ENCODE measurements at regions not wholly inside any gene's neighbourhood (a gene's known extent, or its start where the extent isn't known, plus 50 kb on each side); places are given as distances from the start of the nearest gene placed in this dataset.

- no peak overlapping the region for H2AK5ac ChIP-seq (ENCODE audit: low read depth, low read length)
- TF ChIP-seq CEBPB (IDR thresholded peaks at IDR 0.05; ENCODE audit: low read depth, low read length) (no peak), FOS (IDR thresholded peaks at IDR 0.05; ENCODE audit: low read depth, low read length) (no peak), RCOR1 (IDR thresholded peaks at IDR 0.05; ENCODE audit: insufficient replicate concordance, low read length) (no peak), SMC3 (IDR thresholded peaks at IDR 0.05; ENCODE audit: low read depth, low read length) (no peak), MXI1 (IDR thresholded peaks at IDR 0.05; ENCODE audit: borderline replicate concordance, low read depth, low read length) (no peak), USF2 (IDR thresholded peaks at IDR 0.05; ENCODE audit: low read depth, low read length) (no peak), RFX5 (IDR thresholded peaks at IDR 0.05; ENCODE audit: low read depth, low read length) (no peak), RAD21 (IDR thresholded peaks at IDR 0.05; ENCODE audit: low read length) (no peak), MAZ (IDR thresholded peaks at IDR 0.05; ENCODE audit: borderline replicate concordance, low read depth, low read length) (no peak), BHLHE40 (IDR thresholded peaks at IDR 0.05; ENCODE audit: low read depth, low read length) (no peak), CTCF (conservative IDR thresholded peaks at IDR 0.05; ENCODE audit: low read depth, low read length) (no peak), CHD1 (IDR thresholded peaks at IDR 0.05; ENCODE audit: low read depth, low read length) (no peak)
- no peak overlapping the region for H4K5ac ChIP-seq (ENCODE audit: low read depth, low read length)
- no peak overlapping the region for H3K18ac ChIP-seq (ENCODE audit: low read depth, low read length)
- no peak overlapping the region for H2BK5ac ChIP-seq (ENCODE audit: low read depth, low read length, poor library complexity, severe bottlenecking)
- peaks cover 2% of the 10 kb centered on the region; the same call in 1 of the 2 replicates for H3K9me3 ChIP-seq (ENCODE audit: control insufficient read depth, insufficient read depth, low read length)
- no peak overlapping the region for H3K4me2 ChIP-seq (ENCODE audit: low read depth, low read length)
- WGBS, 2 experiments (ENCODE audit: extremely low coverage in 2 of 2, insufficient read length in 1 of 2) = no CpG with 5 or more reads among the region's 4 CpGs
- no peak overlapping the region for H4K8ac ChIP-seq (ENCODE audit: low read depth in 2 of 2, low read length in 2 of 2)
- intact Hi-C loops (cut with micrococcal nuclease) = no loop called here
- dilution Hi-C loops (cut with HindIII; ENCODE audit: low sequenced_read_pairs, unreplicated experiment) = no loop called here
- no peaks in the 10 kb centered on the region for H3K4me1 ChIP-seq (ENCODE audit: control insufficient read depth, insufficient read depth, low read length)
- no peak overlapping the region for H2BK20ac ChIP-seq (ENCODE audit: low read depth, low read length)
- no TSS peak for BruUV-seq (replicated peaks)
- DNase-seq = no peak
- no peaks in the 10 kb centered on the region for H3K36me3 ChIP-seq (ENCODE audit: control insufficient read depth, insufficient read depth, low read length)
- no peaks in the 10 kb centered on the region for H3K79me1 ChIP-seq (ENCODE audit: low read depth in 1 of 2, low read length in 2 of 2)
- in situ Hi-C loops (cut with MboI; ENCODE audit: low sequenced_read_pairs) = no loop called here
- H4K91ac ChIP-seq (ENCODE audit: insufficient read depth, low read depth, low read length) = no peak overlapping the region
- no peak overlapping the region for H3K23ac ChIP-seq (ENCODE audit: low read depth, low read length)
- H3K27ac ChIP-seq (ENCODE audit: insufficient read depth, low read length) = no peak overlapping the region
- CTCF ChIA-PET = no interaction called here
- ATAC-seq (ENCODE audit: low read depth) = no peak
- no peak overlapping the region for H3K9ac ChIP-seq (ENCODE audit: low read depth, low read length)
- H3K27me3 ChIP-seq (ENCODE audit: control insufficient read depth, insufficient read depth, low read length) = no peaks in the 10 kb centered on the region
- H2AFZ ChIP-seq (replicated peaks; ENCODE audit: low read length, poor library complexity) = no peak overlapping the region
- POLR2A ChIA-PET (ENCODE audit: unreplicated experiment) = no interaction called here
- H3K9me1 ChIP-seq (ENCODE audit: insufficient read depth, low read length) = no peaks in the 10 kb centered on the region
- H3K4ac ChIP-seq (ENCODE audit: low read depth, low read length) = no peak overlapping the region
- H3K56ac ChIP-seq (ENCODE audit: extremely low read depth, insufficient read depth, low read length) = no peak overlapping the region
- no peak overlapping the region for H2AK9ac ChIP-seq (replicated peaks; ENCODE audit: low read depth, low read length, poor library complexity)
- H2BK120ac ChIP-seq (ENCODE audit: low read depth, low read length) = no peak overlapping the region
- no peak overlapping the region for H3K14ac ChIP-seq (replicated peaks; ENCODE audit: low read depth, low read length)
- H3K4me3 ChIP-seq (ENCODE audit: insufficient read depth, low read depth, low read length) = no peak overlapping the region
- H2BK15ac ChIP-seq (ENCODE audit: low read depth, low read length) = no peak overlapping the region
- no peaks in the 10 kb centered on the region for H4K20me1 ChIP-seq (ENCODE audit: insufficient read depth, low read length)
These were observed 1206.3 kb upstream of the CNTN5 start for GRCh38 chr11:97814325-97814959.

All from IMR-90 (cell line).